ENCODE measurements at regions not wholly inside any gene's neighbourhood (a gene's known extent, or its start where the extent isn't known, plus 50 kb on each side); places are given as distances from the start of the nearest gene placed in this dataset.

GRCh38 chr13:24011266-24011665 lies 114.0 kb upstream of the C1QTNF9B start:
- DNase-seq: no peak

DNA sequence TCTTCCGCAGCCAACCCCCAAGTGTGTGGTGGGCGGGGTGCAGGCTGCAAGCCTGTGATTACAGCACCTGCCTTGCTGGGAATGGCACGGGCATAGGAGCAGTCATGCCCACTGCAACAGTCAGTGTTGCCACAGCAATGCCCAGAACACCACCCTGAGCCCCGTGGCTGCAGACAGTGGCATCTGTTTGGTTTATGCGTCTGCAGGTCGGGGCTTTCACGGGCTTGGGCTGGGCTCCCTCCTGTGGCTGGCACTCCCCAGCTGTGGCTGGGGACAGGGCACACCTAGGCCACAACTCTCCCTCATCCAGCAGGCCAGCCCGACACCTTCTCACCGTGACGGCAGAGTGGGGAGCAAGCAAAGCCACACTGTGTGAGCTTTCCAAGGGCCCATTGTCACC lies 115.3 kb upstream of the C1QTNF9B start:
- DNase-seq: no peak

GRCh38 chr13:24013189-24013588 lies 115.9 kb upstream of the C1QTNF9B start:
- no peak for DNase-seq

- DNase-seq: no peak
These were observed 118.7 kb upstream of the C1QTNF9B start for GRCh38 chr13:24016046-24016445.

GRCh38 chr13:24022568-24022967 lies 125.3 kb upstream of the C1QTNF9B start:
- no peak for DNase-seq

DNA sequence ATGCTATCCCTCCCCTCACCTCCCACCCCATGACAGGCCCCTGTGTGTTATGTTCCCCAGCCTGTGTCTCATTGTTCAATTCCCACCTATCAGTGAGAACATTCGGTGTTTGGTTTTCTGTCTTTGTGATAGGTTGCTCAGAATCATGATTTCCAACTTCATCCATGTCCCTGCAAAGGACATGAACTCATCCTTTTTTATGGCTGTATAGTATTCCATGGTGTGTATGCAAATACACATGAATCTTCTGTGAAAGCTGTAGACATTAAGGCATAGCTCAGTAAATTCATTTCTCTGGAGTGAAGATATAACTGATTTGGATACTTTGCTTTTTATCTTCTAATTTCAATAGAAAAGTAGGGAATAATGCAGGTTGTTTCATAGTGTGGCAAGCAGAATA lies 125.8 kb upstream of the C1QTNF9B start:
- DNase-seq: no peak

- DNase-seq: no peak
These were observed 130.2 kb upstream of the C1QTNF9B start for GRCh38 chr13:24027494-24027893.

- no peak for DNase-seq
These were observed 128.3 kb upstream of the SPATA13 start for GRCh38 chr13:24032252-24032651.

GRCh38 chr13:24032674-24033073 lies 127.8 kb upstream of the SPATA13 start:
- no peak for DNase-seq

- DNase-seq: no peak
These were observed 126.8 kb upstream of the SPATA13 start for GRCh38 chr13:24033527-24034302.

- no peak for DNase-seq
These were observed 125.1 kb upstream of the SPATA13 start for GRCh38 chr13:24035411-24035810.

- DNase-seq: no peak
These were observed 124.4 kb upstream of the SPATA13 start for GRCh38 chr13:24036115-24036514.

- no peak for DNase-seq
These were observed 122.1 kb upstream of the SPATA13 start for GRCh38 chr13:24038405-24038804.

- DNase-seq: peak; percentile 37
These were observed 121.6 kb upstream of the SPATA13 start for GRCh38 chr13:24038841-24039330.

GRCh38 chr13:24039621-24040475 lies 120.7 kb upstream of the SPATA13 start:
- DNase-seq: no peak

DNA sequence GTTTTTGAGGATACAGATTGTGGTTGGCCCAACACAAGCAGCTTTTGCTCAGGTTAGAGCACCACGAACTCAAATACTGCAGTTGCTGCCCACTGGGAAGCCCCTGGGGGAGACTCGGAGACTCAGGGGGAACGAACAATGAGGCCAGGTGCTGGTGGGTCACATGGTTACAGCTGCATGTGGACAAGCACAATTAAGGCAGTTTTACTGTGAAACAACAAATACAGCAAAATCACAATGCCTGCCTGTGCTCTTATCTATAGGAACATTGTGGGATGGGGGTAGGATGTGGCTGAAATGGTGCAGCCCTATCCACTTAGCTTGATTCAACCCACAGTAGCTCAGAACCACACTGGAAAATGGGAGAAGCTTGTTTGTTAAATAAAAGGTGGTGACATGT lies 119.7 kb upstream of the SPATA13 start:
- DNase-seq: no peak

DNA sequence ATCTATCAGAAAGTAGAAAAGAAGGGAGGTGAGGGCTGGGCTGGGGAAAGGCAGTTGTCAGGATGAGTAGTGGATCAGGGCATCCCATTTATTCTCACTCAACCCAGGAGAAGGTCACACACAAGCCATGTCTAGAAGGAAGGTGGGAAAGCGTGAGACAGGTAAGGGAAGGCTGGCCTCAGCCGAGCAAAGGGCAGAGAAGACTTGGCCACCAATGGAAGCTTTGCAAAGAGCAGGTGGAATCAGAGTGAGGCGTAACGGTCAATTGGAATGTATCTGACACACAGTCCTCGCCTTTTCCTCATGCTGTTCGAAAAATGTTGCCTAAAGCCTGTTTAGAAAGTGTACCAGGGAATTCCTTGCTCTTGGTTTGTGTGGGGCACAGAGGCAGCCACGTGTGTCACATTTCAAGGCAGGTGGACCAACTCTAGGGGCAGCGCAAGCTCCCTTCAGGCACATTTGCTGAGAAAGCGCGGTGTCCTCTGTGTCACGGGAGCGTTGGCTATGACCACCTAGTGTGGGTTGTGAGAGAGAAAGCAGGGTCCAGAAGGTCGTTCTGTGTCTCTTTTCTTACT lies 118.8 kb upstream of the SPATA13 start:
- DNase-seq: no peak

DNA sequence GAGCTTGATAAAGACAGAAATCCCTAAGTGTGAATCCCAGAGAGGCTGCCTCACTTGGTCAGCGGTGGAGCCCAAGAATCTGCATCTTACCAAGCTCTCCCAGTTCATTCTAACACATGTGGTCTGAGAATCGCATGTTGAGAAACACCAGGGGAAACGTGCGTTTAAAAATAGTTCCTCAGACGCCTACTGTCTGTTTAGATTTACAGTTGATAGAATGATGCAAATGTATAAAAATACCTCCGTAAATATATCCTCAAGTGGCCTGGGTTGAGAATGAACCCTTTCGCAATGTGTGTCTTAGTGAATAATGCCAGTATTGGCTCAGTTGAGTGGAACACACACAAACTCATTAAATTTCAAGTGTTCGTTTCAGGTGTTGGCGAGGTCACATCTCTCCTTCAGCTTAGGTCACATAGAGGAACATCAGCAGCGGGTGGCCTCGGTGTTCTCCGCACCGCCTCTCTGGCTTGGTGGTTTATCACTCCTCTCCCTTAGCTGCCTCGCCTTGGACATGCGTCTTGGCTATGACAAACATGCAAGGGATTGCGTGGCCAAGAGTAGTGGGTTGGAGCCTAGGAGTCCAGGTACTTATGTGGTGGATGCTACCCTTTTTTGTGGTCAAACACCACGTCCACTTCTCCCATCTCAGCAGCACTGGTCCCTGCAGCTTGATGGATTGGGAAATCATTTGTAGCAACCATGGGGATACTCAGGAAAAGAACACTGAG lies 117.6 kb upstream of the SPATA13 start:
- DNase-seq: no peak

DNA sequence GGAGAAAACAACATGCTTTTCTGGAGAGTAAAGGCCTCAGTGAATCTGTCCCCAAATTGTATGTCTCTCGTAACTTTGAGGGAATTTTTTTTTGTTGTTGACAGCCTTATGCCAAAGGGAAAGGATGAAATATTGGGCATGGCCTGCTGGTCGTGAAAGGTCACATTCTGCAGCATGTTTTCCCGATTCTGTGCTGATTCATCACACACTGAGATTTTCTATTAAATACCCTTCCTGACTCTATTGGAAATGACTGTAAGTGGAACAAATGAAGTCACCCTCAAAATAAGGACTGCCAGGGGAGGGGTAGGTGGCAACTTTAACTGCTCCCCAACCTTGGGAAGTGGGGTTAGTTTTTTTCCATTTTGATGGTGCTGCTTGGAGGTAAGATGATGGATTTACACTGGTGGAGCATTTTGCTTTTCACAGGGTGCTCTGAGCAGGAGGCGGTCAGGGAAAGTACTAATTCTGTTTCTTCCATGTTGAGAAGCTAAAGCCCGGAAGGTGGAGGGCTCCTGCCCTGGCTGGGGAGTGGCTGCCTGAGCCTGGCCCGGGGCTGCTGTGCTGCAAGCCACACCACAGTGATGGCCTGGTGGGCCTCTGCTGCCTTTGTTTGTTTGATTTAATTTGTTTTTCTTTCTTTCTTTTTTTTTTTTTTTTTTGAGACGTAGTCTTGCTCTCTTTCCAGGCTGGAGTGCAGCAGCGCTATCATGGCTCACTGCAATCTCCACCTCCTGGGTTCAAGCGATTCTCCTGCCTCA lies 116.8 kb upstream of the SPATA13 start:
- DNase-seq: no peak

- no peak for DNase-seq
These were observed 114.9 kb upstream of the SPATA13 start for GRCh38 chr13:24045597-24045996.

GRCh38 chr13:24050292-24050711 lies 110.2 kb upstream of the SPATA13 start:
- DNase-seq: peak; percentile 13

All from occipital lobe (tissue), 1 donor.